GM12878 (cell line): ENCODE measurements at regions not wholly inside any gene's neighbourhood (a gene's known extent, or its start where the extent isn't known, plus 50 kb on each side); places are given as distances from the start of the nearest gene placed in this dataset.

Experiments used
- ATAC-seq: fragments of 200-7000 bp; cut with Tn5 transposase; 3 replicates; pipeline ENCODE4 v1.9.1; 2020; ENCODE audit warnings: mild to moderate bottlenecking, moderate library complexity
- BruUV-seq: library from RNA; stranded (reverse); fragments of 400-500 nt; replicated peaks from 2 replicates; lab custom pipeline; 2021; lab: Mats Ljungman, UMichigan
- CTCF ChIA-PET: fragments of 300-600 bp; sonication (Branson Sonifier 250); formaldehyde crosslinking; extraction: SDS; loops from one replicate; lab custom pipeline; 2021; ENCODE audit warnings: inconsistent platforms; lab: Yijun Ruan, JAX
- POLR2A ChIA-PET: fragments of 350-600 bp; formaldehyde crosslinking; extraction: SDS; loops from one replicate; lab custom pipeline; 2021; ENCODE audit warnings: inconsistent platforms; lab: Charles Lee
- RAD21 ChIA-PET: fragments of 300-600 bp; sonication (Branson Sonifier 250); formaldehyde crosslinking; loops from one replicate; lab custom pipeline; 2023; ENCODE audit warnings: antibody characterized with exemption; ENCODE audit not compliant: unreplicated experiment; lab: Charles Lee
- SMC1A ChIA-PET: fragments of 300-600 bp; sonication (Branson Sonifier 250); formaldehyde crosslinking; loops from one replicate; lab custom pipeline; 2023; ENCODE audit not compliant: unreplicated experiment, uncharacterized antibody; lab: Charles Lee
- DNase-seq: peaks from one replicate; pipeline ENCODE4 v3.0.0-alpha.2; 2011; ENCODE audit warnings: low read depth, low spot score
- FAIRE-seq: peaks from 3 replicates; lab custom pipeline; 2011; peaks lifted over from hg19 to GRCh38; lab: Jason Lieb, UNC
- H2AFZ ChIP-seq: 2 replicates; pipeline ENCODE4 v1.6.0; 2011; ENCODE audit warnings: low read depth, low read length, control low read depth; ENCODE audit not compliant: control insufficient read depth
- H3K27ac ChIP-seq: 2 replicates; pipeline ENCODE4 v1.5.1; 2011; ENCODE audit warnings: control low read depth; ENCODE audit not compliant: control insufficient read depth, insufficient read depth
- H3K27me3 ChIP-seq, 2 experiments: replicated peaks in 1 of 2; 2 replicates each; pipeline versions ENCODE4 v1.6.0 to v1.6.1; 2011; ENCODE audit warnings: low read length in 1 of 2; ENCODE audit not compliant: control insufficient read depth in 2 of 2, insufficient read depth in 2 of 2
- H3K36me3 ChIP-seq, 2 experiments: 2 replicates each; pipeline ENCODE4 v1.5.1; 2011; ENCODE audit warnings: low read length in 1 of 2; ENCODE audit not compliant: control insufficient read depth in 2 of 2, insufficient read depth in 2 of 2
- H3K4me1 ChIP-seq: 2 replicates; pipeline ENCODE4 v1.6.1; 2011; ENCODE audit warnings: mild to moderate bottlenecking, low read length, moderate library complexity, mixed read lengths; ENCODE audit not compliant: control insufficient read depth, insufficient read depth
- H3K4me2 ChIP-seq: 2 replicates; pipeline ENCODE4 v1.6.0; 2011; ENCODE audit warnings: control low read depth; ENCODE audit not compliant: control insufficient read depth, insufficient read depth
- H3K4me3 ChIP-seq: fragments of 200-600 bp; sonication (generic); 2 replicates; pipeline ENCODE4 v1.5.1; 2016
- H3K79me2 ChIP-seq: 2 replicates; pipeline ENCODE4 v1.6.0; 2011; ENCODE audit warnings: low read length; ENCODE audit not compliant: control insufficient read depth, insufficient read depth
- H3K9ac ChIP-seq: 2 replicates; pipeline ENCODE4 v1.8.0; 2011; ENCODE audit warnings: low read length, control low read depth, mixed read lengths; ENCODE audit not compliant: control insufficient read depth, insufficient read depth
- H3K9me3 ChIP-seq: replicated peaks from 3 replicates; pipeline ENCODE4 v1.5.1; 2011; ENCODE audit warnings: mild to moderate bottlenecking, low read length; ENCODE audit not compliant: control insufficient read depth, insufficient read depth
- H4K20me1 ChIP-seq: 2 replicates; pipeline ENCODE4 v1.6.0; 2011; ENCODE audit not compliant: control insufficient read depth, insufficient read depth
- ATF7 ChIP-seq: fragments of 450-650 bp; IDR thresholded peaks from 2 replicates; pipeline ENCODE4 v1.6.1; 2016; ENCODE audit warnings: low read depth, mild to moderate bottlenecking
- HCFC1 ChIP-seq: fragments of 150-350 bp; IDR thresholded peaks from 2 replicates; pipeline ENCODE4 v1.6.1; 2014; ENCODE audit warnings: low read length
- MLLT1 ChIP-seq: fragments of 450-650 bp; IDR thresholded peaks from 2 replicates; pipeline ENCODE4 v1.6.1; 2016; ENCODE audit warnings: mild to moderate bottlenecking
- MTA2 ChIP-seq: fragments of 450-650 bp; IDR thresholded peaks from 2 replicates; pipeline ENCODE4 v1.6.1; 2016; ENCODE audit warnings: low read depth, mild to moderate bottlenecking, moderate library complexity
- MYB ChIP-seq: fragments of 150-350 bp; IDR thresholded peaks from 2 replicates; pipeline ENCODE4 v1.6.1; 2014; ENCODE audit warnings: mild to moderate bottlenecking, low read depth, low read length, borderline replicate concordance
- MYC ChIP-seq: IDR thresholded peaks from 2 replicates; pipeline ENCODE4 v1.6.1; 2011; ENCODE audit warnings: mild to moderate bottlenecking, low read length, moderate library complexity, inconsistent platforms; ENCODE audit not compliant: insufficient read depth, insufficient replicate concordance, insufficient read length, severe bottlenecking
- PAX5 ChIP-seq: IDR thresholded peaks from 2 replicates; pipeline ENCODE4 v1.6.1; 2011; ENCODE audit warnings: low read depth, low read length, borderline replicate concordance
- RAD51 ChIP-seq: fragments of 450-650 bp; IDR thresholded peaks from 2 replicates; pipeline ENCODE4 v1.6.1; 2016; ENCODE audit warnings: moderate library complexity, mild to moderate bottlenecking, inconsistent platforms
- TAF1 ChIP-seq: IDR thresholded peaks from 2 replicates; pipeline ENCODE4 v1.6.1; 2011; ENCODE audit warnings: mild to moderate bottlenecking, low read depth, low read length, borderline replicate concordance
- ZBTB11 ChIP-seq: fragments of 450-650 bp; formaldehyde crosslinking; IDR thresholded peaks from 2 replicates; pipeline ENCODE4 v1.5.0; 2022; ENCODE audit warnings: mild to moderate bottlenecking, missing genetic modification characterization
- in situ Hi-C: fragments of 300-500 bp; cut with MboI; formaldehyde crosslinking; loops from 9 replicates; pipeline ENCODE4 v1.14.3; 2018; ENCODE audit warnings: mixed read lengths
- intact Hi-C: fragments of 100-400 bp; cut with micrococcal nuclease; formaldehyde crosslinking; loops from one replicate; pipeline ENCODE4 v1.14.2; 2022; ENCODE audit not compliant: unreplicated experiment

DNA sequence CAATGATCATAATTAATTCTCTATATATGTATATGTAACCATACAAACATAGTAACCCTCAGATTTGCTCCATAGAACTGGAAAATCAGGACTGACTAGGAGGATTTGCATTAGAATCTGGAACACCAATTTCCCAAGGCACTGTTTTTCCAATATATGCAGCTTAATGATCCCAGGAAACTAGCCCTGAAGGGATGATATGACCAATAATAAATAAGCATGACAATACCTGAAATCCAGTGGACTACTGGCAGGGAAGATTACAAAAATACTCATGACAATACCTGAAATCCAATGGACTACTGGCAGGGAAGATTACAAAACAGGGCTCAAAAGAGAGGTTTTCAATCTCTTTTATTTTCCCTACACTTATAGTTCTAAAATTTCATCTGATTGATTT is 98.4 kb downstream of the PCDH7 start:
- ChIA-PET POLR2A (no interaction called here), RAD21 (no interaction called here), CTCF (interaction anchor here (0.7 kb wide), 1 partner anchor 869 kb away, joined by 3 read pairs; no protein-coding TSS in a partner anchor), SMC1A (no interaction called here)
- Histone ChIP-seq H3K27me3 (no peaks in the 10 kb centered on the region), H3K36me3 (no peaks in the 10 kb centered on the region), H4K20me1 (no peaks in the 10 kb centered on the region), H3K4me1 (no peaks in the 10 kb centered on the region), H2AFZ (no peak overlapping the region), H3K9me3 (no peaks in the 10 kb centered on the region), H3K4me3 (no peak overlapping the region), H3K9ac (no peak overlapping the region), H3K4me2 (no peak overlapping the region), H3K79me2 (no peaks in the 10 kb centered on the region), H3K27ac (no peak overlapping the region)
- TF ChIP-seq ZBTB11 (CRISPR knock-in tag): no peak
- no peak for TF ChIP-seq MTA2
- no peak for TF ChIP-seq MYC
- TF ChIP-seq ATF7: no peak
- TF ChIP-seq MLLT1: no peak
- TF ChIP-seq TAF1: no peak
- TF ChIP-seq MYB: no peak
- no peak for TF ChIP-seq HCFC1
- TF ChIP-seq PAX5: no peak
- TF ChIP-seq RAD51: no peak
- BruUV-seq: no TSS peak
- in situ Hi-C loops (no loop called here), intact Hi-C loops (no loop called here)
- no peak for DNase-seq
- no peak for FAIRE-seq
- ATAC-seq: no peak
